Spleen (tissue), 11 donors: ENCODE measurements at regions not wholly inside any gene's neighbourhood (a gene's known extent, or its start where the extent isn't known, plus 50 kb on each side); places are given as distances from the start of the nearest gene placed in this dataset.

ENCODE experiments used
- DNase-seq: peaks from one replicate; pipeline ENCODE4 v3.0.0-alpha.2; 2020
- H3K27ac ChIP-seq, 8 donors: fragments of 200-600 bp; sonication (generic) in 7 of 8; 1 replicate in 4 of 8; 2 replicates in 4 of 8; pipeline versions ENCODE4 v1.5.0 to v1.8.0; 2016 to 2021; ENCODE audit warnings: inconsistent platforms in 4 of 8, mild to moderate bottlenecking in 4 of 8, moderate library complexity in 1 of 8
- H3K27me3 ChIP-seq, 7 donors: fragments of 200-600 bp; sonication (generic) in 6 of 7; replicated peaks in 1 of 7; 1 replicate in 4 of 7; 2 replicates in 3 of 7; pipeline versions ENCODE4 v1.5.0 to v1.8.0; 2016 to 2021; ENCODE audit warnings: inconsistent platforms in 3 of 7, mild to moderate bottlenecking in 1 of 7
- H3K36me3 ChIP-seq, 6 donors: fragments of 200-600 bp; sonication (generic) in 5 of 6; 1 replicate in 4 of 6; 2 replicates in 2 of 6; pipeline versions ENCODE4 v1.5.0 to v1.8.0; 2016 to 2021; ENCODE audit warnings: inconsistent platforms in 2 of 6
- H3K4me1 ChIP-seq, 6 donors: fragments of 200-600 bp; sonication (generic) in 5 of 6; 1 replicate in 3 of 6; 2 replicates in 3 of 6; pipeline versions ENCODE4 v1.5.0 to v1.8.0; 2016 to 2021; ENCODE audit warnings: inconsistent platforms in 3 of 6
- H3K4me3 ChIP-seq, 8 donors: fragments of 200-600 bp; sonication (generic) in 7 of 8; 1 replicate in 4 of 8; 2 replicates in 4 of 8; pipeline versions ENCODE4 v1.5.0 to v1.8.0; 2016 to 2021; ENCODE audit warnings: inconsistent platforms in 4 of 8, mild to moderate bottlenecking in 4 of 8, moderate library complexity in 2 of 8
- H3K9me3 ChIP-seq, 8 donors: fragments of 200-600 bp; sonication (generic) in 7 of 8; 1 replicate in 4 of 8; 2 replicates in 4 of 8; pipeline versions ENCODE4 v1.5.0 to v1.8.0; 2016 to 2021; ENCODE audit warnings: inconsistent platforms in 4 of 8
- POLR2A ChIP-seq, 3 donors: fragments of 450-650 bp; IDR thresholded peaks; one replicate each; pipeline ENCODE4 v1.5.1; 2017; ENCODE audit warnings: antibody characterized with exemption in 3 of 3, mild to moderate bottlenecking in 1 of 3
- POLR2AphosphoS5 ChIP-seq, 3 donors: sonication (generic); formaldehyde crosslinking; IDR thresholded peaks; one replicate each; pipeline ENCODE4 v1.5.1; 2017; ENCODE audit warnings: antibody characterized with exemption in 3 of 3
- WGBS, 5 donors: extraction: QIAGEN DNeasy Blood & Tissue Kit in 3 of 5; methylation state at CpG; one replicate each; pipeline versions ENCODE4 v1.1.5 to v1.1.7; 2013 to 2018; 5-methylcytosine and 5-hydroxymethylcytosine counted together
- intact Hi-C: fragments of 100-400 bp; cut with DNase I; formaldehyde crosslinking; loops from one replicate; pipeline ENCODE4 v1.15.0; 2023; ENCODE audit warnings: low total_unique reads
- TF ChIP-seq, protein P1 (sequence below), 11 experiments: fragments of 200-600 bp in 7 of 11; fragments of 450-650 bp in 4 of 11; sonication (generic) in 4 of 11; IDR thresholded peaks in 8 of 11; conservative IDR thresholded peaks in 3 of 11; 1 replicate in 7 of 11; 2 replicates in 4 of 11; pipeline versions ENCODE4 v1.4.0 to v1.8.0; 2016 to 2021; ENCODE audit warnings: antibody characterized with exemption in 11 of 11, inconsistent platforms in 4 of 11, mild to moderate bottlenecking in 1 of 11
- donor health status: healthy with polysubstance abuse.
- donor health status: DM: no; HTN: no; CAD: no; lungs with moderate emphysema.
- donor health status: DM: no; HTN: no; CAD: no.
- donor health status: Bipolar disorder and iron deficiency.
- donor health status: healthy.
- donor health status: DM: no; HTN: no; CAD: no.
- donor health status: DM: yes; HTN: yes; CAD: no.

DNA sequence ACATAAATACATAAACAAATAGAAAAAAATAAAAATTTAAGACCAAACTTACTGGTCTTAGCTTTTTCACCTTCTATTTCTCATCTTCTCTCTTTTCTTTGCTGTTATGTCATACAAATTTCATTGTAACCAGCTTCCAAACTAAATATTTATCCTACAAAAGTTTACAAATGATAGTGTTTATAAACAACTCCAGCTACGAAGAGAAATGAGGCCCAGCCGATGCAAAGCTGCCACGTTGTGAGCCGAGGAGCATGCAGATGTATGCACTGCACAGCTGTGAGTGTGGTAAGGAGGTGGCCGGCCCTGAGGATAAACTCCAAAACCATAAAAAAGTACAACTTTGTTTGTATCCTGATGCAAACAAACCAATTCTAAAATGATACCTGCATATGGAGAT lies 642.4 kb upstream of the SGCG start:
- no peak for TF ChIP-seq POLR2A (IDR thresholded peaks at IDR 0.05)
- TF ChIP-seq POLR2AphosphoS5 (IDR thresholded peaks at IDR 0.05) = no peak
- TF ChIP-seq, protein P1, sequence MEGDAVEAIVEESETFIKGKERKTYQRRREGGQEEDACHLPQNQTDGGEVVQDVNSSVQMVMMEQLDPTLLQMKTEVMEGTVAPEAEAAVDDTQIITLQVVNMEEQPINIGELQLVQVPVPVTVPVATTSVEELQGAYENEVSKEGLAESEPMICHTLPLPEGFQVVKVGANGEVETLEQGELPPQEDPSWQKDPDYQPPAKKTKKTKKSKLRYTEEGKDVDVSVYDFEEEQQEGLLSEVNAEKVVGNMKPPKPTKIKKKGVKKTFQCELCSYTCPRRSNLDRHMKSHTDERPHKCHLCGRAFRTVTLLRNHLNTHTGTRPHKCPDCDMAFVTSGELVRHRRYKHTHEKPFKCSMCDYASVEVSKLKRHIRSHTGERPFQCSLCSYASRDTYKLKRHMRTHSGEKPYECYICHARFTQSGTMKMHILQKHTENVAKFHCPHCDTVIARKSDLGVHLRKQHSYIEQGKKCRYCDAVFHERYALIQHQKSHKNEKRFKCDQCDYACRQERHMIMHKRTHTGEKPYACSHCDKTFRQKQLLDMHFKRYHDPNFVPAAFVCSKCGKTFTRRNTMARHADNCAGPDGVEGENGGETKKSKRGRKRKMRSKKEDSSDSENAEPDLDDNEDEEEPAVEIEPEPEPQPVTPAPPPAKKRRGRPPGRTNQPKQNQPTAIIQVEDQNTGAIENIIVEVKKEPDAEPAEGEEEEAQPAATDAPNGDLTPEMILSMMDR (IDR thresholded peaks at IDR 0.05 in 8 of 11, conservative IDR thresholded peaks at IDR 0.05 in 3 of 11) = no peak
- DNase-seq = no peak
- 69 to 87% (median 83%) methylated on average over 5 of the region's 5 CpGs for WGBS, 5 donors
- H3K27ac ChIP-seq = no peak overlapping the region
- intact Hi-C loops = no loop called here
- no peak overlapping the region for H3K4me3 ChIP-seq
- H3K36me3 ChIP-seq = no peaks in the 10 kb centered on the region
- H3K27me3 ChIP-seq = no peaks in the 10 kb centered on the region
- H3K9me3 ChIP-seq = peaks cover 0 to 19% (median 3%) of the 10 kb centered on the region in 8 donors
- no peaks in the 10 kb centered on the region for H3K4me1 ChIP-seq

DNA sequence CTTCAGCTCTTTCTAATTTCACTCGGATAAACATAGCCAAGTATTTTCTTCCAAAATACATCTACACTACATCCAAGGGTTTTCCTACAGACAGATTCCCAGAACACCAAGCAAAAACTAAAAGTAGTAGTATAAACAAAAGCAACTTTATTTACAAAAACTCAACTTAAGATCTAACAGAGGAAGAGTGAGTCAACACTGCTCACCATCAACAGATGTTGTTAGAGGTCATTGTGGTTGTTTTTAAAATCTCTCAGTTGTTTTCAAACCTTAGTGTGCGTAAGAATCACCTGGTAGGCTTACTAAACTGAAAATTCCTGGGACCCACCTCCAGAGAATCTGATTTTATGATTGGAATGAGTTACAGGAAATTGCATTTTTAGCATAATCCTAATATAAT lies 631.7 kb upstream of the SGCG start:
- Histone ChIP-seq H3K4me1 (no peaks in the 10 kb centered on the region), H3K4me3 (no peak overlapping the region), H3K27me3 (no peaks in the 10 kb centered on the region), H3K9me3 (peaks cover 0 to 23% (median 0%) of the 10 kb centered on the region in 8 donors), H3K27ac (no peak overlapping the region), H3K36me3 (no peaks in the 10 kb centered on the region)
- WGBS, 5 donors = 82 to 92% (median 85%) methylated on average over 2 of the region's 2 CpGs
- DNase-seq = no peak
- TF ChIP-seq, protein P1 (IDR thresholded peaks at IDR 0.05 in 8 of 11, conservative IDR thresholded peaks at IDR 0.05 in 3 of 11) = no peak
- no peak for TF ChIP-seq POLR2AphosphoS5 (IDR thresholded peaks at IDR 0.05)
- TF ChIP-seq POLR2A (IDR thresholded peaks at IDR 0.05) = no peak
- intact Hi-C loops = no loop called here

DNA sequence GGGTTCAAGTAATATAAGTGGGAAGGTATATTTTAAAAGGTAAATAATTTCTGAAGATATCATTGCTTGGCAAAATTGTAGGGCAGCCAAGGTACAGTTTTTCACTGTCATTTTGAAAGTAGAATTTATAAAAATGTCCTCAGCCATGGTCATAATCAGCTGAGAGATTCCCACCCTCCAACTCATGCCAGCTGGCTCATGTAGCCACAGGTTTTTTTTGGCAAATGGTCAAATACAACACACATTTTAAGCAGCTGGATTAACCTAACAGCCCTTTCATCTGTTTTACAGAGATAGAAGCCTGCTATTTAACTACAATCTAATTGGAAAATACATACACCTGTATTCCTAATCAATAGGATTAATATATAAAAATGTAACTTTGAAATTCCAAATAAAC lies 619.2 kb upstream of the SGCG start:
- TF ChIP-seq, protein P1 (IDR thresholded peaks at IDR 0.05 in 8 of 11, conservative IDR thresholded peaks at IDR 0.05 in 3 of 11) = no peak
- TF ChIP-seq POLR2AphosphoS5 (IDR thresholded peaks at IDR 0.05) (no peak), POLR2A (IDR thresholded peaks at IDR 0.05) (no peak)
- no peaks in the 10 kb centered on the region for H3K27me3 ChIP-seq
- no peaks in the 10 kb centered on the region for H3K4me1 ChIP-seq
- no peak overlapping the region for H3K27ac ChIP-seq
- H3K9me3 ChIP-seq = peaks cover 0 to 36% (median 26%) of the 10 kb centered on the region in 8 donors
- no peak overlapping the region for H3K4me3 ChIP-seq
- intact Hi-C loops = no loop called here
- no peaks in the 10 kb centered on the region for H3K36me3 ChIP-seq
- no peak for DNase-seq

GRCh38 chr13:22562116-22562515 lies 618.7 kb upstream of the SGCG start:
- Histone ChIP-seq H3K36me3 (no peaks in the 10 kb centered on the region), H3K9me3 (peaks cover 0 to 36% (median 26%) of the 10 kb centered on the region in 8 donors), H3K4me1 (no peaks in the 10 kb centered on the region), H3K4me3 (no peak overlapping the region), H3K27ac (no peak overlapping the region), H3K27me3 (no peaks in the 10 kb centered on the region)
- TF ChIP-seq POLR2AphosphoS5 (IDR thresholded peaks at IDR 0.05) (no peak), POLR2A (IDR thresholded peaks at IDR 0.05) (no peak)
- TF ChIP-seq, protein P1 (IDR thresholded peaks at IDR 0.05 in 8 of 11, conservative IDR thresholded peaks at IDR 0.05 in 3 of 11) = no peak
- 49 to 78% (median 73%) methylated on average over 1 of the region's 1 CpG for WGBS, 5 donors
- intact Hi-C loops = no loop called here
- no peak for DNase-seq
